ENCODE measurements at regions not wholly inside any gene's neighbourhood (a gene's known extent, or its start where the extent isn't known, plus 50 kb on each side); places are given as distances from the start of the nearest gene placed in this dataset.

- DNase-seq: no peak
These were observed 70.6 kb upstream of the ASAP2 start for GRCh38 chr2:9135822-9136558.

GRCh38 chr2:9127316-9127715, 79.3 kb upstream of the ASAP2 start:
- no peak for DNase-seq

- DNase-seq: no peak
These were observed 80.1 kb upstream of the ASAP2 start for GRCh38 chr2:9126540-9126939.

GRCh38 chr2:9124231-9124741, 82.3 kb upstream of the ASAP2 start:
- no peak for DNase-seq

- no peak for DNase-seq
These were observed 83.5 kb upstream of the ASAP2 start for GRCh38 chr2:9123069-9123468.

GRCh38 chr2:9122367-9122766, 84.2 kb upstream of the ASAP2 start:
- no peak for DNase-seq

GRCh38 chr2:9118383-9118960, 88.1 kb upstream of the ASAP2 start:
- DNase-seq: no peak

- no peak for DNase-seq
These were observed 91.4 kb upstream of the ASAP2 start for GRCh38 chr2:9115229-9115628.

- DNase-seq: no peak
These were observed 92.2 kb upstream of the ASAP2 start for GRCh38 chr2:9114458-9114857.

- DNase-seq: no peak
These were observed 92.7 kb upstream of the ASAP2 start for GRCh38 chr2:9113916-9114315.

- no peak for DNase-seq
These were observed 93.3 kb upstream of the ASAP2 start for GRCh38 chr2:9113262-9113661.

- peak; percentile 83 for DNase-seq
These were observed 94.4 kb upstream of the ASAP2 start for GRCh38 chr2:9112079-9112721.

GRCh38 chr2:9110893-9111569, 95.6 kb upstream of the ASAP2 start:
- DNase-seq: no peak

- DNase-seq: no peak
These were observed 96.2 kb upstream of the ASAP2 start for GRCh38 chr2:9110346-9110884.

- no peak for DNase-seq
These were observed 96.7 kb upstream of the ASAP2 start for GRCh38 chr2:9109871-9110270.

GRCh38 chr2:9108210-9108967, 98.2 kb upstream of the ASAP2 start:
- no peak for DNase-seq

- DNase-seq: no peak
These were observed 99.2 kb upstream of the ASAP2 start for GRCh38 chr2:9107168-9108025.

- DNase-seq: no peak
These were observed 100.1 kb upstream of the ASAP2 start for GRCh38 chr2:9106338-9107167.

- no peak for DNase-seq
These were observed 100.8 kb upstream of the ASAP2 start for GRCh38 chr2:9105601-9106337.

Data from T1000 (cell line).